Testis (tissue), 2 donors: ENCODE measurements at regions not wholly inside any gene's neighbourhood (a gene's known extent, or its start where the extent isn't known, plus 50 kb on each side); places are given as distances from the start of the nearest gene placed in this dataset.

Source experiments
- DNase-seq: peaks from one replicate; pipeline ENCODE4 v3.0.0-alpha.2; 2019
- H3K27ac ChIP-seq, 2 donors: fragments of 200-600 bp; sonication (generic); one replicate each; pipeline ENCODE4 v1.5.1; 2019
- H3K27me3 ChIP-seq: fragments of 200-600 bp; sonication (generic); one replicate; pipeline ENCODE4 v1.5.1; 2019
- H3K36me3 ChIP-seq: fragments of 200-600 bp; sonication (generic); one replicate; pipeline ENCODE4 v1.5.1; 2017; ENCODE audit warnings: low read depth; ENCODE audit errors: missing control alignments
- H3K4me1 ChIP-seq: fragments of 200-600 bp; sonication (generic); one replicate; pipeline ENCODE4 v1.5.1; 2019
- H3K4me3 ChIP-seq, 2 donors: fragments of 200-600 bp; sonication (generic); one replicate each; pipeline ENCODE4 v1.5.1; 2017 to 2019
- H3K9me3 ChIP-seq: fragments of 200-600 bp; sonication (generic); one replicate; pipeline ENCODE4 v1.5.1; 2017
- POLR2A ChIP-seq: fragments of 450-650 bp; IDR thresholded peaks from one replicate; pipeline ENCODE4 v1.6.1; 2017; ENCODE audit warnings: antibody characterized with exemption, mild to moderate bottlenecking, moderate library complexity
- WGBS, 2 donors: methylation state at CpG; one replicate each; pipeline ENCODE4 v1.1.5; 2018; 5-methylcytosine and 5-hydroxymethylcytosine counted together
- intact Hi-C: fragments of 100-400 bp; cut with DNase I; formaldehyde crosslinking; loops from one replicate; pipeline ENCODE4 v1.15.1; 2023; ENCODE audit warnings: low total_unique reads
- TF ChIP-seq, protein P1 (sequence below), 3 experiments: fragments of 450-650 bp in 2 of 3; fragments of 200-600 bp in 1 of 3; sonication (generic) in 1 of 3; IDR thresholded peaks; one replicate each; pipeline ENCODE4 v1.5.1; 2016 to 2019; ENCODE audit warnings: antibody characterized with exemption in 3 of 3, mild to moderate bottlenecking in 2 of 3, moderate library complexity in 1 of 3

DNA sequence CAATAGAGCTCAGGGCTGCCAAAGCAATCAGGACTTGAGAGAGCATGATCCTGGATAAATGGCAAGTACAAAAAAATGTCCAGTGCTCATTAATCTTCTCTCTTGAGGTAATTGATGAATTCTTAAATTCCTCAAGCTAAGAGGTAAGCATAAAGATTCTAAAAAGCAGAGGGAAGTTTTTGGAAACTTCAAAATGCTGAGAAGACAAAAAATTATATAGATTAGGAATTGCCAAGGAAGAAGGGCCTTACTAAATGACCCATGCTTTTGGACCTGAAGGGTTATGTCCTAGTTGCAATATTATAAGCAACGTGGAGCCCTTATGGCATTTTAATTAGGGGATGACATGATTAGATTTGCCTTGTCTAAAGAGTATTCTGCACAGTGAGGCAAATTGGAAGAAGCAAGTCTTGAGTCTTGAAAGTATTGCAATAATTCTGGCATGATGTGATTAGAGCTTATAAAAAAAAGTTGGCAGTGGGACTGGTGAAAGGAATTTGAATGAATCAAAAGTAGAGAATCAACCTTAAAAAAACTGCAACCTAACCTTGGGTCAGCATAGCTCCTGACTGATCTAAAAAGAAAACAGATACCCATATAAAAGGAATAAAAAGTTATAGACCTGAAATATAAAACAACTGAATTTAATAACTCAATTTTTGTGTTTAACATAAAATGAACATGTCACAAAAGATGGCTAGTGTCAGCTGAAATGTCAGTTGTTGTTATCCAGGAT is 323.8 kb upstream of the ARRDC3 start:
- H3K27me3 ChIP-seq: no peaks in the 10 kb centered on the region
- H3K4me1 ChIP-seq: no peaks in the 10 kb centered on the region
- H3K4me3 ChIP-seq: no peak overlapping the region
- no peak overlapping the region for H3K27ac ChIP-seq
- H3K9me3 ChIP-seq: no peaks in the 10 kb centered on the region
- no peaks in the 10 kb centered on the region for H3K36me3 ChIP-seq
- TF ChIP-seq, protein P1, sequence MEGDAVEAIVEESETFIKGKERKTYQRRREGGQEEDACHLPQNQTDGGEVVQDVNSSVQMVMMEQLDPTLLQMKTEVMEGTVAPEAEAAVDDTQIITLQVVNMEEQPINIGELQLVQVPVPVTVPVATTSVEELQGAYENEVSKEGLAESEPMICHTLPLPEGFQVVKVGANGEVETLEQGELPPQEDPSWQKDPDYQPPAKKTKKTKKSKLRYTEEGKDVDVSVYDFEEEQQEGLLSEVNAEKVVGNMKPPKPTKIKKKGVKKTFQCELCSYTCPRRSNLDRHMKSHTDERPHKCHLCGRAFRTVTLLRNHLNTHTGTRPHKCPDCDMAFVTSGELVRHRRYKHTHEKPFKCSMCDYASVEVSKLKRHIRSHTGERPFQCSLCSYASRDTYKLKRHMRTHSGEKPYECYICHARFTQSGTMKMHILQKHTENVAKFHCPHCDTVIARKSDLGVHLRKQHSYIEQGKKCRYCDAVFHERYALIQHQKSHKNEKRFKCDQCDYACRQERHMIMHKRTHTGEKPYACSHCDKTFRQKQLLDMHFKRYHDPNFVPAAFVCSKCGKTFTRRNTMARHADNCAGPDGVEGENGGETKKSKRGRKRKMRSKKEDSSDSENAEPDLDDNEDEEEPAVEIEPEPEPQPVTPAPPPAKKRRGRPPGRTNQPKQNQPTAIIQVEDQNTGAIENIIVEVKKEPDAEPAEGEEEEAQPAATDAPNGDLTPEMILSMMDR (IDR thresholded peaks at IDR 0.05): no peak
- TF ChIP-seq POLR2A: no peak
- 35 to 44% methylated on average over 1 of the region's 1 CpG for WGBS, 2 donors
- intact Hi-C loops: no loop called here
- no peak for DNase-seq

DNA sequence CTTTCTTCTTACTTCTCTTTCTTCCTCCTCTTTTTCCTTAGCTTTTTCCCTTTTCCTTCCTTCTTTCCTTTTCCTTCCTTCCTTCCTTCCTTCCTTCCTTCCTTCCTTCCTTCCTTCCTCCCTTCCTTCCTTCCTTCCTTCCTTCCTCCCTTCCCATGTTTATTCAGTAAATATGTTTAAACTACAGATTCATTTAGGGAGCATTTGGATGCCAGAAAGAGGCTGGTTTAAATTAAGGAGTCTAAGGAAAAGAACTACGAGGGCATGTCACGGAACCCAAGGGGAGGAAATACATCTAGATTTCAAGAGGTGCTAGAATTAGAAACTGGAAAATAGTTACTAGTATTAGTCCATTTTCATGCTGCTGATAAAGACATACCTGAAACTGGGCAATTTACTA is 320.0 kb upstream of the ARRDC3 start:
- Histone ChIP-seq H3K9me3 (no peaks in the 10 kb centered on the region), H3K27me3 (no peaks in the 10 kb centered on the region), H3K27ac (no peak overlapping the region), H3K36me3 (no peaks in the 10 kb centered on the region), H3K4me3 (no peak overlapping the region), H3K4me1 (no peaks in the 10 kb centered on the region)
- 92 to 100% methylated on average over 2 of the region's 2 CpGs for WGBS, 2 donors
- TF ChIP-seq, protein P1 (IDR thresholded peaks at IDR 0.05): no peak
- no peak for TF ChIP-seq POLR2A
- DNase-seq: no peak
- intact Hi-C loops: no loop called here

DNA sequence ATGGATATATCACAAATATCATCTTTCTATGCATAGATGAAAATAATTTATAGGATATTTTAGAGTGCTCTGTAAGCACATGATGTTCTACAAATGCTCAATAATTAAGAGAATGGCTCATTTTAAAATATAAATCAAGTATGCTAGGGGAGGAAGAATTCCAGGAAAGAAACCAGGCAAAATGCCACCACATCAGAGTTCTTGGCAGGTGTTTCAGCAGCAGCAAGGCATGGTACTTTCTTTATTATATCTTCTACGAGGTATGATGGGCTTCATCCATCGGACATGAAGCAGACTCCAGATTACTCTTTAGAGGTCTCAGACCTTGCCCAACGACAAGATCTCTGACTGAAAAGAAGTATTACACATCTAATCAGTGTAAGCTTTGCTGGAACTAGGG is 316.3 kb upstream of the ARRDC3 start:
- intact Hi-C loops: no loop called here
- Histone ChIP-seq H3K9me3 (no peaks in the 10 kb centered on the region), H3K36me3 (no peaks in the 10 kb centered on the region), H3K4me3 (no peak overlapping the region), H3K27ac (no peak overlapping the region), H3K27me3 (no peaks in the 10 kb centered on the region), H3K4me1 (no peaks in the 10 kb centered on the region)
- no peak for TF ChIP-seq POLR2A
- TF ChIP-seq, protein P1 (IDR thresholded peaks at IDR 0.05): no peak
- DNase-seq: no peak
- WGBS, 2 donors: 63 to 78% methylated on average over 3 of the region's 3 CpGs

DNA sequence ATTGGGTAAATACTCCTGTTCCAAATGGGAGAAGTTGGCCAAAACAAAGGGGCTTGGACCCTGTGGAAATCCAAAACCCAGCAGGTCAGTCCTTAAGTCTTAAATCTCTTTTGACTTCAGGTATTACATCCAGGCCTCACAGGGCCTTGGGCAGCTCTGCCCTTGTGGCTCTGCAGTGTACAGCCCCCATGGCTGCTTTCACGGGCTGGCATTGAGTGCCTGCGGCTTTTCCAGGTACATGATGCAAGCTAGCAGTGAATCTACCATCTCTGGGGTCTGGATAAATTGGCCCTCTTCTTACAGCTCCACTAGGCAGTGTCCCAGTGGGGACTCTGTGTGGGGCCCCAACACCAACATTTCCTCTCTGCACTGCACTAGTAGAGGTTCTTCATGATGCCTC is 308.5 kb upstream of the ARRDC3 start:
- Histone ChIP-seq H3K4me1 (no peaks in the 10 kb centered on the region), H3K36me3 (no peaks in the 10 kb centered on the region), H3K4me3 (no peak overlapping the region), H3K9me3 (no peaks in the 10 kb centered on the region), H3K27ac (no peak overlapping the region), H3K27me3 (no peaks in the 10 kb centered on the region)
- WGBS, 2 donors: 94 to 97% methylated on average over 2 of the region's 2 CpGs
- intact Hi-C loops: no loop called here
- TF ChIP-seq, protein P1 (IDR thresholded peaks at IDR 0.05): no peak
- no peak for DNase-seq

DNA sequence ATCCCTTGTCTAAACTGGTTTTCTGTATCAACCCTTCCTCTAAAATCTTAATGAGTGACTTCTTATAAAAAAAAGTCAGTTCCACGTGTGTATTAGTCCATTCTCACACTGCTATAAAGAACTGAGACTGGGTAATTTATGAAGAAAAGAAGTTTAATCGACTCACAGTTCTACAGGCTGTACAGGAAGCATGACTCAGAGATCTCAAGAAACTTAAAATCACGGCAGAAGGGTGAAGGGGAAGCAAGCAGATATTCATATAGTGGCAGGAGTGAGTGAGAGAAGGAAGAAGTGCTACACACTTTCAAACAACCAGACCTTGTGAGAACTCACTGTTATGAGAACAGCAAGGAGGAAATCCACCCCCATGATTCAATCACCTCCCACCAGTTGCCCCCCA is 307.8 kb upstream of the ARRDC3 start:
- TF ChIP-seq, protein P1 (IDR thresholded peaks at IDR 0.05): no peak
- TF ChIP-seq POLR2A: no peak
- no peaks in the 10 kb centered on the region for H3K27me3 ChIP-seq
- no peaks in the 10 kb centered on the region for H3K9me3 ChIP-seq
- no peaks in the 10 kb centered on the region for H3K4me1 ChIP-seq
- no peak for DNase-seq
- no peak overlapping the region for H3K4me3 ChIP-seq
- WGBS, 2 donors: 74 to 75% methylated on average over 3 of the region's 3 CpGs
- H3K27ac ChIP-seq: no peak overlapping the region
- intact Hi-C loops: no loop called here
- H3K36me3 ChIP-seq: no peaks in the 10 kb centered on the region
